GM12878 (cell line): ENCODE measurements at regions not wholly inside any gene's neighbourhood (a gene's known extent, or its start where the extent isn't known, plus 50 kb on each side); places are given as distances from the start of the nearest gene placed in this dataset.

Source experiments
- ATAC-seq: fragments of 200-7000 bp; cut with Tn5 transposase; 3 replicates; pipeline ENCODE4 v1.9.1; 2020; ENCODE audit warnings: mild to moderate bottlenecking, moderate library complexity
- BruUV-seq: library from RNA; stranded (reverse); fragments of 400-500 nt; replicated peaks from 2 replicates; lab custom pipeline; 2021; lab: Mats Ljungman, UMichigan
- CTCF ChIA-PET: fragments of 300-600 bp; sonication (Branson Sonifier 250); formaldehyde crosslinking; extraction: SDS; loops from one replicate; lab custom pipeline; 2021; ENCODE audit warnings: inconsistent platforms; lab: Yijun Ruan, JAX
- POLR2A ChIA-PET: fragments of 350-600 bp; formaldehyde crosslinking; extraction: SDS; loops from one replicate; lab custom pipeline; 2021; ENCODE audit warnings: inconsistent platforms; lab: Charles Lee
- RAD21 ChIA-PET: fragments of 300-600 bp; sonication (Branson Sonifier 250); formaldehyde crosslinking; loops from one replicate; lab custom pipeline; 2023; ENCODE audit warnings: antibody characterized with exemption; ENCODE audit not compliant: unreplicated experiment; lab: Charles Lee
- SMC1A ChIA-PET: fragments of 300-600 bp; sonication (Branson Sonifier 250); formaldehyde crosslinking; loops from one replicate; lab custom pipeline; 2023; ENCODE audit not compliant: unreplicated experiment, uncharacterized antibody; lab: Charles Lee
- DNase-seq: peaks from one replicate; pipeline ENCODE4 v3.0.0-alpha.2; 2011; ENCODE audit warnings: low read depth, low spot score
- FAIRE-seq: peaks from 3 replicates; lab custom pipeline; 2011; peaks lifted over from hg19 to GRCh38; lab: Jason Lieb, UNC
- H2AFZ ChIP-seq: 2 replicates; pipeline ENCODE4 v1.6.0; 2011; ENCODE audit warnings: low read depth, low read length, control low read depth; ENCODE audit not compliant: control insufficient read depth
- H3K27ac ChIP-seq: 2 replicates; pipeline ENCODE4 v1.5.1; 2011; ENCODE audit warnings: control low read depth; ENCODE audit not compliant: control insufficient read depth, insufficient read depth
- H3K27me3 ChIP-seq, 2 experiments: replicated peaks in 1 of 2; 2 replicates each; pipeline versions ENCODE4 v1.6.0 to v1.6.1; 2011; ENCODE audit warnings: low read length in 1 of 2; ENCODE audit not compliant: control insufficient read depth in 2 of 2, insufficient read depth in 2 of 2
- H3K36me3 ChIP-seq, 2 experiments: 2 replicates each; pipeline ENCODE4 v1.5.1; 2011; ENCODE audit warnings: low read length in 1 of 2; ENCODE audit not compliant: control insufficient read depth in 2 of 2, insufficient read depth in 2 of 2
- H3K4me1 ChIP-seq: 2 replicates; pipeline ENCODE4 v1.6.1; 2011; ENCODE audit warnings: mild to moderate bottlenecking, low read length, moderate library complexity, mixed read lengths; ENCODE audit not compliant: control insufficient read depth, insufficient read depth
- H3K4me2 ChIP-seq: 2 replicates; pipeline ENCODE4 v1.6.0; 2011; ENCODE audit warnings: control low read depth; ENCODE audit not compliant: control insufficient read depth, insufficient read depth
- H3K4me3 ChIP-seq: fragments of 200-600 bp; sonication (generic); 2 replicates; pipeline ENCODE4 v1.5.1; 2016
- H3K79me2 ChIP-seq: 2 replicates; pipeline ENCODE4 v1.6.0; 2011; ENCODE audit warnings: low read length; ENCODE audit not compliant: control insufficient read depth, insufficient read depth
- H3K9ac ChIP-seq: 2 replicates; pipeline ENCODE4 v1.8.0; 2011; ENCODE audit warnings: low read length, control low read depth, mixed read lengths; ENCODE audit not compliant: control insufficient read depth, insufficient read depth
- H3K9me3 ChIP-seq: replicated peaks from 3 replicates; pipeline ENCODE4 v1.5.1; 2011; ENCODE audit warnings: mild to moderate bottlenecking, low read length; ENCODE audit not compliant: control insufficient read depth, insufficient read depth
- H4K20me1 ChIP-seq: 2 replicates; pipeline ENCODE4 v1.6.0; 2011; ENCODE audit not compliant: control insufficient read depth, insufficient read depth
- BCL11A ChIP-seq: IDR thresholded peaks from 2 replicates; pipeline ENCODE4 v1.6.1; 2011; ENCODE audit warnings: low read depth, low read length
- CHD2 ChIP-seq: IDR thresholded peaks from 2 replicates; pipeline ENCODE4 v1.6.1; 2011; ENCODE audit warnings: low read depth, low read length, improper control_type of control experiment, borderline replicate concordance
- CTCF ChIP-seq, 3 experiments: IDR thresholded peaks in 2 of 3; conservative IDR thresholded peaks in 1 of 3; 2 replicates each; pipeline ENCODE4 v1.5.1; 2011; ENCODE audit warnings: low read depth in 3 of 3, low read length in 3 of 3, mild to moderate bottlenecking in 3 of 3, control low read depth in 2 of 3, moderate library complexity in 2 of 3, inconsistent platforms in 1 of 3, mixed read lengths in 1 of 3; ENCODE audit not compliant: control insufficient read depth in 2 of 3, insufficient read depth in 1 of 3; ENCODE audit errors: extremely low read depth in 1 of 3
- DPF2 ChIP-seq: fragments of 450-650 bp; IDR thresholded peaks from 2 replicates; pipeline ENCODE4 v1.6.1; 2017; ENCODE audit warnings: mild to moderate bottlenecking
- EED ChIP-seq: sonication (generic); IDR thresholded peaks from 2 replicates; pipeline ENCODE4 v1.6.1; 2016; ENCODE audit warnings: antibody characterized with exemption, low read depth
- ESRRA ChIP-seq: IDR thresholded peaks from 2 replicates; pipeline ENCODE4 v1.6.1; 2012; ENCODE audit warnings: mild to moderate bottlenecking, low read length, improper control_type of control experiment
- FOXM1 ChIP-seq: IDR thresholded peaks from 2 replicates; pipeline ENCODE4 v1.6.1; 2012; ENCODE audit warnings: low read depth, mild to moderate bottlenecking, inconsistent platforms, low read length, moderate library complexity
- KLF5 ChIP-seq: fragments of 450-650 bp; IDR thresholded peaks from 2 replicates; pipeline ENCODE4 v1.6.1; 2014; ENCODE audit warnings: mild to moderate bottlenecking; ENCODE audit not compliant: partially characterized antibody
- RFX5 ChIP-seq: IDR thresholded peaks from 2 replicates; pipeline ENCODE4 v1.6.1; 2011; ENCODE audit warnings: low read depth, low read length, improper control_type of control experiment
- RUNX3 ChIP-seq: IDR thresholded peaks from 2 replicates; pipeline ENCODE4 v1.6.1; 2012; ENCODE audit warnings: low read length, inconsistent platforms
- SRF ChIP-seq, 2 experiments: IDR thresholded peaks; 2 replicates each; pipeline ENCODE4 v1.6.1; 2011; ENCODE audit warnings: low read depth in 2 of 2, low read length in 2 of 2, mild to moderate bottlenecking in 1 of 2, moderate library complexity in 1 of 2
- YBX1 ChIP-seq: fragments of 450-650 bp; IDR thresholded peaks from 2 replicates; pipeline ENCODE4 v1.6.1; 2016; ENCODE audit warnings: antibody characterized with exemption
- WGBS: methylation state at CpG from one replicate; pipeline ENCODE4 v1.1.6; 2016; ENCODE audit warnings: low lambda C conversion rate; ENCODE audit not compliant: insufficient replicate concordance, insufficient coverage; ENCODE audit errors: missing lambda C conversion rate; 5-methylcytosine and 5-hydroxymethylcytosine counted together
- in situ Hi-C: fragments of 300-500 bp; cut with MboI; formaldehyde crosslinking; loops from 9 replicates; pipeline ENCODE4 v1.14.3; 2018; ENCODE audit warnings: mixed read lengths
- intact Hi-C: fragments of 100-400 bp; cut with micrococcal nuclease; formaldehyde crosslinking; loops from one replicate; pipeline ENCODE4 v1.14.2; 2022; ENCODE audit not compliant: unreplicated experiment
- TF ChIP-seq, protein P1 (sequence below): fragments of 450-650 bp; formaldehyde crosslinking; IDR thresholded peaks from 2 replicates; pipeline ENCODE4 v1.5.0; 2022; ENCODE audit warnings: mild to moderate bottlenecking, missing genetic modification characterization

GRCh38 chr4:123990310-123990870 is 593.8 kb downstream of the SPRY1 start (continued):
- TF ChIP-seq BCL11A (no peak), CHD2 (no peak), SRF (IDR thresholded peaks at IDR 0.05; ENCODE audit: low read depth in 2 of 2, low read length in 2 of 2) (no peak), EED (no peak), FOXM1 (no peak), KLF5 (no peak), ESRRA (no peak), YBX1 (no peak), RUNX3 (no peak), DPF2 (no peak)
- TF ChIP-seq, protein P1, sequence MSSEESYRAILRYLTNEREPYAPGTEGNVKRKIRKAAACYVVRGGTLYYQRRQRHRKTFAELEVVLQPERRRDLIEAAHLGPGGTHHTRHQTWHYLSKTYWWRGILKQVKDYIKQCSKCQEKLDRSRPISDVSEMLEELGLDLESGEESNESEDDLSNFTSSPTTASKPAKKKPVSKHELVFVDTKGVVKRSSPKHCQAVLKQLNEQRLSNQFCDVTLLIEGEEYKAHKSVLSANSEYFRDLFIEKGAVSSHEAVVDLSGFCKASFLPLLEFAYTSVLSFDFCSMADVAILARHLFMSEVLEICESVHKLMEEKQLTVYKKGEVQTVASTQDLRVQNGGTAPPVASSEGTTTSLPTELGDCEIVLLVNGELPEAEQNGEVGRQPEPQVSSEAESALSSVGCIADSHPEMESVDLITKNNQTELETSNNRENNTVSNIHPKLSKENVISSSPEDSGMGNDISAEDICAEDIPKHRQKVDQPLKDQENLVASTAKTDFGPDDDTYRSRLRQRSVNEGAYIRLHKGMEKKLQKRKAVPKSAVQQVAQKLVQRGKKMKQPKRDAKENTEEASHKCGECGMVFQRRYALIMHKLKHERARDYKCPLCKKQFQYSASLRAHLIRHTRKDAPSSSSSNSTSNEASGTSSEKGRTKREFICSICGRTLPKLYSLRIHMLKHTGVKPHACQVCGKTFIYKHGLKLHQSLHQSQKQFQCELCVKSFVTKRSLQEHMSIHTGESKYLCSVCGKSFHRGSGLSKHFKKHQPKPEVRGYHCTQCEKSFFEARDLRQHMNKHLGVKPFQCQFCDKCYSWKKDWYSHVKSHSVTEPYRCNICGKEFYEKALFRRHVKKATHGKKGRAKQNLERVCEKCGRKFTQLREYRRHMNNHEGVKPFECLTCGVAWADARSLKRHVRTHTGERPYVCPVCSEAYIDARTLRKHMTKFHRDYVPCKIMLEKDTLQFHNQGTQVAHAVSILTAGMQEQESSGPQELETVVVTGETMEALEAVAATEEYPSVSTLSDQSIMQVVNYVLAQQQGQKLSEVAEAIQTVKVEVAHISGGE (CRISPR knock-in tag): no peak

DNA sequence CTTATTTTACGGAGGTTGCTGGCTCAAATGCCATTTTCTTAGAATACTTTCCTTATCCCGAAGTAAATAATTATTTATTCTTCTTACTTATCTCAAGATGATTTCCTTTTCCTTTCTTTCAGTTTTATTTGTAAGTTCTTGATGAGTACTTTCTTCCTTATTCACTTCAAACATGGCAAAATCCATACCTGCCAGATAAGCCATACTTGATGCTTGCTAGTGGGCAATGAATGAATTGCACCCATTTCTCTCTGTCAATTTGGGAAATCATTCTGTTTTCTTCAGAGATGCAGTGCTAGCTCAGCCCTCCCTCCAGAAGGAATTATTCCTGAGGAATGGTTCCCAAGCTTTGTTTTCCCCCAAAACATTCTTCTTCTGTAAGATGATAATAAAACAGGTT is 598.3 kb downstream of the SPRY1 start:
- H2AFZ ChIP-seq: no peak overlapping the region
- 24% methylated on average over 2 of the region's 2 CpGs for WGBS

More for the DNA sequence above, 598.3 kb downstream of the SPRY1 start:
- no peak for TF ChIP-seq RFX5
- peak in 2 of 3 experiments; percentile 17 to 22; a peak in 2 of 6 replicates for TF ChIP-seq CTCF (IDR thresholded peaks at IDR 0.05 in 2 of 3, conservative IDR thresholded peaks at IDR 0.05 in 1 of 3; ENCODE audit: control insufficient read depth in 2 of 3, extremely low read depth in 1 of 3, insufficient read depth in 1 of 3, low read depth in 3 of 3, low read length in 3 of 3)
- H3K36me3 ChIP-seq: no peaks in the 10 kb centered on the region
- ChIA-PET RAD21 (no interaction called here), SMC1A (interaction anchor here (0.9 kb wide), 1 partner anchor 51 kb away, joined by 3 read pairs; no protein-coding TSS in a partner anchor), POLR2A (no interaction called here), CTCF (interaction anchor here (0.8 kb wide), 1 partner anchor 222 kb away, joined by 3 read pairs; no protein-coding TSS in a partner anchor)
- H3K27me3 ChIP-seq: no peaks in the 10 kb centered on the region
- H3K4me2 ChIP-seq: no peak overlapping the region
- no peak overlapping the region for H3K4me3 ChIP-seq
- H4K20me1 ChIP-seq: no peaks in the 10 kb centered on the region
- in situ Hi-C loops (no loop called here), intact Hi-C loops (no loop called here)
- no peak overlapping the region for H3K27ac ChIP-seq
- BruUV-seq: no TSS peak
- no peak overlapping the region for H3K9ac ChIP-seq
- H3K9me3 ChIP-seq: no peaks in the 10 kb centered on the region
- no peak for FAIRE-seq
- H3K79me2 ChIP-seq: no peaks in the 10 kb centered on the region
- no peaks in the 10 kb centered on the region for H3K4me1 ChIP-seq
- no peak for DNase-seq
- 0 out of 3 replicates have a peak, but pooled peaks have one; percentile 40 for ATAC-seq
